ENCODE measurements at regions not wholly inside any gene's neighbourhood (a gene's known extent, or its start where the extent isn't known, plus 50 kb on each side); places are given as distances from the start of the nearest gene placed in this dataset.

- Histone ChIP-seq H4K20me1 (ENCODE audit: control insufficient read depth, extremely low read depth, insufficient read depth, low read length) (no peaks in the 10 kb centered on the region), H2AFZ (ENCODE audit: control insufficient read depth, low read length) (no peak overlapping the region), H3K36me3 (ENCODE audit: control insufficient read depth in 2 of 2, extremely low read depth in 1 of 2, insufficient read depth in 2 of 2, low read length in 2 of 2) (no peaks in the 10 kb centered on the region), H3K4me2 (ENCODE audit: control insufficient read depth, extremely low read depth, insufficient read depth, low read depth, low read length) (no peak overlapping the region), H3K9me1 (ENCODE audit: control insufficient read depth, extremely low read depth, insufficient read depth, low read length) (no peaks in the 10 kb centered on the region), H3K4me1 (ENCODE audit: control insufficient read depth, extremely low read depth, insufficient read depth, low read length) (no peaks in the 10 kb centered on the region), H3K4me3 (ENCODE audit: control insufficient read depth in 2 of 3, extremely low read depth in 1 of 3, insufficient read depth in 2 of 3, low read depth in 1 of 3, low read length in 3 of 3) (no peak overlapping the region), H3K9me3 (ENCODE audit: control insufficient read depth, low read depth, low read length) (no peaks in the 10 kb centered on the region), H3K9ac (ENCODE audit: control insufficient read depth, extremely low read depth, insufficient read depth, low read length) (no peak overlapping the region), H3K27me3 (ENCODE audit: control insufficient read depth, extremely low read depth, insufficient read depth, low read length) (no peaks in the 10 kb centered on the region), H3K27ac (ENCODE audit: control insufficient read depth, insufficient read depth, low read length) (no peak overlapping the region), H3K79me2 (ENCODE audit: control insufficient read depth, insufficient read depth, low read length) (no peaks in the 10 kb centered on the region)
- TF ChIP-seq EZH2 (IDR thresholded peaks at IDR 0.05; ENCODE audit: low read length): no peak
- TF ChIP-seq CTCF (optimal IDR thresholded peaks at IDR 0.05 in 1 of 3, IDR thresholded peaks at IDR 0.05 in 1 of 3, conservative IDR thresholded peaks at IDR 0.05 in 1 of 3; ENCODE audit: extremely low read depth in 1 of 3, insufficient read depth in 2 of 3, low read length in 3 of 3): no peak
- dilution Hi-C loops (cut with MboI; ENCODE audit: extremely low pct_ligation_motif_present, low sequenced_read_pairs): no loop called here
- no peak for DNase-seq (ENCODE audit: low read depth, low spot score)
- FAIRE-seq: no peak
Observed at GRCh38 chr18:64974391-64975125, 776.3 kb upstream of the CDH7 start.

DNA sequence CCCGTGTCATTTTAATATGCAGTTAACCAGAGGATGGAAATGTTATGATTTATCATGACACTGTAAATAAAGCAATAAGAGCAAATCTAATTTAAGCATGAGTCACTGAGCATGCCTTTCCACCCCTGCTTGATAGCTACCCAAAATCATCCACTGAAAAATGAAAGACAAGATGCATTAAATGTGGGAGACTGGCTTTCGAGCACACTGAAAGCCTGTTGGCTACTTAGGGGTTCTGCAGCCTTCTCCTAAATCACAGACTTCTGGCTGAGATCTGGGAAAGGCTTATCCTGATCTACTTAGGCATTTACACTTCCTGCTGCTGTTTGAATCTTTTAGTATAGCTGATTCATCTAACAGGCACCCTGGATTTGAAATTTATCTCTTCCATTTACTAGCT lies 778.3 kb upstream of the CDH7 start:
- Histone ChIP-seq H3K4me3 (ENCODE audit: control insufficient read depth in 2 of 3, extremely low read depth in 1 of 3, insufficient read depth in 2 of 3, low read depth in 1 of 3, low read length in 3 of 3) (no peak overlapping the region), H3K79me2 (ENCODE audit: control insufficient read depth, insufficient read depth, low read length) (no peaks in the 10 kb centered on the region), H3K4me1 (ENCODE audit: control insufficient read depth, extremely low read depth, insufficient read depth, low read length) (no peaks in the 10 kb centered on the region), H3K9me1 (ENCODE audit: control insufficient read depth, extremely low read depth, insufficient read depth, low read length) (no peaks in the 10 kb centered on the region), H3K9ac (ENCODE audit: control insufficient read depth, extremely low read depth, insufficient read depth, low read length) (no peak overlapping the region), H3K27ac (ENCODE audit: control insufficient read depth, insufficient read depth, low read length) (no peak overlapping the region), H4K20me1 (ENCODE audit: control insufficient read depth, extremely low read depth, insufficient read depth, low read length) (no peaks in the 10 kb centered on the region), H3K36me3 (ENCODE audit: control insufficient read depth in 2 of 2, extremely low read depth in 1 of 2, insufficient read depth in 2 of 2, low read length in 2 of 2) (no peaks in the 10 kb centered on the region), H2AFZ (ENCODE audit: control insufficient read depth, low read length) (no peak overlapping the region), H3K9me3 (ENCODE audit: control insufficient read depth, low read depth, low read length) (no peaks in the 10 kb centered on the region), H3K4me2 (ENCODE audit: control insufficient read depth, extremely low read depth, insufficient read depth, low read depth, low read length) (no peak overlapping the region), H3K27me3 (ENCODE audit: control insufficient read depth, extremely low read depth, insufficient read depth, low read length) (no peaks in the 10 kb centered on the region)
- dilution Hi-C loops (cut with MboI; ENCODE audit: extremely low pct_ligation_motif_present, low sequenced_read_pairs): no loop called here
- DNase-seq (ENCODE audit: low read depth, low spot score): no peak
- no peak for FAIRE-seq
- TF ChIP-seq CTCF (optimal IDR thresholded peaks at IDR 0.05 in 1 of 3, IDR thresholded peaks at IDR 0.05 in 1 of 3, conservative IDR thresholded peaks at IDR 0.05 in 1 of 3; ENCODE audit: extremely low read depth in 1 of 3, insufficient read depth in 2 of 3, low read length in 3 of 3) (no peak), EZH2 (IDR thresholded peaks at IDR 0.05; ENCODE audit: low read length) (no peak)

All from keratinocyte (primary cell).